HG03457 (cell line): ENCODE measurements at regions not wholly inside any gene's neighbourhood (a gene's known extent, or its start where the extent isn't known, plus 50 kb on each side); places are given as distances from the start of the nearest gene placed in this dataset.
"Not testable (repeated sequence)": the region's sequence is repeated elsewhere in the genome, so short reads cannot be mapped to it uniquely, and the experiment has no call there.

Source experiments
- ATAC-seq: cut with Tn5 transposase; IDR thresholded peaks from one replicate; pipeline ENCODE4 v1.9.1; 2021; ENCODE audit warnings: moderate number of reproducible peaks; ENCODE audit not compliant: unreplicated experiment

DNA sequence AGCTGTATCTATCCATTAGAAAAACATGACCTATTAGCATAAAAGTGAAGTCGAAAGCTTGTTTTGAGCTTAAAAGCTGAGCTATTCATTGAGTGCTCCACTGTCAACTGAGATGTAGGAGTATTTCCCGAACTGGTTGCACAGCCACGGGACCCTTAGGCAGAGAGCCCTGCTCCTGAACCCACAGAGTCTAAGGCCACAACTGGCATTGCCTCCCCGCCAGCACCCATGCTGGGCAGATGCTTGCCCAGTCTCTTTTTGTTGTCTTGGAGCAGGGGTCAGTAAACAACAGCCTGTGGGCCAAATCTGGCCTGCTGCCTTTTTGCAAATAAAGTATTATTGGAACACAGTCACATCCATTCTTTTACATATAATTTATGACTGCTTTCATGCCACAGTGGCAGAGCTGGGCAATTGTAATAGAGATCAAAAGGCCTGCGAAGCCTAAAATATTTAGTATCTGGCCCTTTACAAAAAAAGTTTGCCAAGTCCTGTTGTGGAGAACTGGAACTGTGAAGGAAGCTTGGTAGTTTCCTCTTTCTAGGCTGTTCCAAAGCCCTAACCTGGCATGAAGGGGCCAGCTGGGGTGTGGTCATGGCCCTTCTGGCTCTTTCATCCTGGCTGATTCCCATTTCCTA lies 58.4 kb upstream of the WAPL start:
- no peak for ATAC-seq

DNA sequence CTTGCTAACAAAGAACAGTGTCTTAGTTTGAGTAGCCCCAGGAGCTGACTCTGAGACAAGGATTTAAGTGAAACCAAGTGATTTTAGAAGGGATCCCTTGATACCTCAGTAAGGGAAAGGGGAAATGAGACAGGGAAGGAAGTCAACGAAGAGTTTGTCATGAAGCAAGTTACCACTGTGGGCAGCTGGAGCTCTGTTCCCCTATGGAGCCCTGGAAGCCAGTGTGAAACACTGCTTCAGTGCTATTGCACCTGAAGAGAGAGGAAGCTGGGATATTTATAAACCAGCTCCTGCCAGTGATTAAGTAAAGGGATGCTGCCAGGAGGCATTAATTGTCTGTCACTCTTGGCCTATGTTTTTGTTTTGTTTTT lies 58.9 kb upstream of the WAPL start:
- no peak for ATAC-seq

GRCh38 chr10:86583983-86584382 lies 62.4 kb upstream of the WAPL start:
- ATAC-seq: no peak

DNA sequence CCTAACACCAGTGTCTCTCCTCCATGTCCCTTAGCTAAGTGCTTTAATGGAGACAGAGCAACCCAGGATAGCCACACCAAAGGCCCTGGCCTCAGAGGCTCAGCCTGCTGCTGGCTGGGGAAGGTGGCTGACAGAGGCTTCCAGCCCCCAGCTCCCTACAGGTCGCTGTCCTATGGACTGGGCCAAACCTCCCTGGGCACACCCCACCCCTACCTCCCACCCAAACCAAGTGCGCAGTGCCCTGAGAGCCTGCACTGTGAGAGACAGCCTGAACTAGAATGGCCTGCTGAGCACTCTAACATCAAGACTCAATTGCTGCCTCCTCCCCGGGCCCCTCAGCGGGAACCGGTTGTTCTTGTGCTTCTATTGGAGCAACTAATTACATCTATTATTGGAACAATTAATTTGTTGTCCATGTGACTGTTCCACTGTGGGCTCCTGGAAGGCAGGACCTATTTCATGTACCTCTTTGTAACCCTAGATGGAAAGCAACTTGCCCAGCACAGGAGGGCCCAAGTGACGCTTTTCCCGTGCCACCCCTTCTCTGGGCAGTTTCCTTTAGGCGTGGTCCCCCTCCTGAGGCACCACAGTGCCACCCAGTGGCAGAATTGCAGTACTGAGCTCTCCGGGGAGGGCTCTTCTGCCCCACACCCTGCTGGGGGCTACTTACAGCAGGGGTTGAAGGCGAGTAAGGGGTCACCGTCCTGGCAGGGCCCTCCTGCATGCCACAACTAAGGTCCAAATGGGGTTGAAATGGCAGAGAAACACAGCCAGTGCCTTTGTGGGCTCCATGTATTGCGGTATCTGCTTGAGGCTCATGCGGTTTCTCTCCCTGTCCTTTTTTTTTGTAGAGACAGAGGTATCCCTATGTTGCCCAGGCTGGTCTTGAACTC lies 63.7 kb upstream of the WAPL start:
- ATAC-seq: peak; percentile 89

GRCh38 chr10:86586516-86586915 lies 64.9 kb upstream of the WAPL start:
- ATAC-seq: no peak

GRCh38 chr10:86588781-86589180 lies 65.6 kb upstream of the OPN4 start:
- not testable (repeated sequence) for ATAC-seq

GRCh38 chr10:86591436-86591835 lies 62.9 kb upstream of the OPN4 start:
- ATAC-seq: no peak

GRCh38 chr10:86592413-86592812 lies 61.9 kb upstream of the OPN4 start:
- no peak for ATAC-seq

DNA sequence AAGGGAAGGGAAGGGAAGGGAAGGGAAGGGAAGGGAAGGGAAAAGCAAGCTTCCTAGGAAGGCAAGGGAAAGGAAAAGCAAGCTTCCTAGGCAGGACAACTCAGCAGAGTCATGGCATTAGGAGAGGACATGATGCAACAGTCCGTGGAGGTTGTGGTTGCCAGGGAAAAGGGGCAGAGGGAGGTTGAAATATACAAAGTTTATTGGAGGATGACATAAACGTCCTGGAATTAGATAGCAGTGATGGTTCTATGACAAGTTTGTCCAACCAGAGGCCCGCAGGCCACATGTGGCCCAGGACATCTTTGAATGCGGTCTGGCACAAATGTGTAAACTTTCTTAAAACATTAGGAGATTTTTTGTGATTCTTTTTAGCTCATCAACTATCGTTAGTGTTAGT lies 59.8 kb upstream of the OPN4 start:
- ATAC-seq: no peak

DNA sequence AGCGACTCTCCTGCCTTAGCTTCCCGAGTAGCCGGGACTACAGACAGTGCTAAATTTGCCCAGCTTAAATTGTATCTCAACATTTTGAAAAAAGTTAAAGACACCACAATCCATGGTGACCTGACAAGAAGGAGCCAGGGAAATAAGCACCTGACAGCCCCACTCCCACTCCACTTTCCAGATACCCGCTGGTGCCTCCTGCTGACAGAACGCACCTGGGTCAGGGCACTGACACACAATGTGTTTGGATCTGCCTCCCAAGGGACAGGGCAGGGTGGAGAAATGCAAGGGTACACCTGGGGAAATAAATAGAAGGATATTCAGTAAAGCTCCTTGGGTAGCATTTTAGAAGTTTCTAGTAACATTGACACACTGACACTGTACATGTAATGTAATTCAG lies 58.9 kb upstream of the OPN4 start:
- no peak for ATAC-seq

DNA sequence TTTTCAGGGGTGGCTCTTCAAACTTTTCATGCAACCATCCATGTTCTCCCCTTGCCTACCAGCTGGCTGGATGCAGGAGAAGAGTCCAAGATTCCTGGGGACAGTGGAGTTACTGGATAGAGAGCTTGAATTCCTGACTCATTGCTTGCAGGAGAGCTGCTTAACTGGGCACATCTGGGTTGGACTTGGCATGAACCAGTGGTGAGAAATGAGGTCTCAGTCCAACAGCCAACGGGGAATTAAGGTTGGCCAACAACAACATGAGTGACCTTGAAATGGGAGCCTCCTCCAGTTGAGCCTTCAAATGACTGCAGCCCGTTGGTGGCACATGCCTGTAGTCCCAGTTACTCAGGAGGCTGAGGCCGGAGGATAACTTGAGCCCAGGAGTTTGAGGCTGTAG lies 58.1 kb upstream of the OPN4 start:
- ATAC-seq: no peak

DNA sequence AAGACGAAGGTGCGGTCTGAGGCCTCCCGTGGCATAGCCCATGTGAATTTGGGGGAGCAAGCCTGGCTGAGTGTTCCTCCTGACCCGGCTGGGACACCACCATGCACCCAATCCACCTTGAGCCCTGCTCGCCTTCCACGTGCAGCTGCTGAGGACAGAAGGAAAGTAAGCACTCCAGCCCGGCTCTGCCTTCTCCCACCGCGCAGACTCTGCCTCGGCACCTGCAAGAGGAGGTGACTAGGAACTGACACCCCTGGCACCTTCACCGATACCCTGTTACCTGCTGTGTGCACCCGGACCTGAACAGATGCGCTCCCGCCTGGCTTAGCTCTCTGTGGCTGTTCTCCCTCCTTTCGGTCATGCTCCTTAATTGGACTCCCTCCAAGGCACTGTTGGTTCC lies 57.0 kb upstream of the OPN4 start:
- no peak for ATAC-seq

- ATAC-seq: no peak
Measured at GRCh38 chr10:86598151-86598550, 56.2 kb upstream of the OPN4 start.

GRCh38 chr10:86599041-86599440 lies 55.3 kb upstream of the OPN4 start:
- no peak for ATAC-seq

GRCh38 chr10:86599729-86600128 lies 54.6 kb upstream of the OPN4 start:
- ATAC-seq: no peak

DNA sequence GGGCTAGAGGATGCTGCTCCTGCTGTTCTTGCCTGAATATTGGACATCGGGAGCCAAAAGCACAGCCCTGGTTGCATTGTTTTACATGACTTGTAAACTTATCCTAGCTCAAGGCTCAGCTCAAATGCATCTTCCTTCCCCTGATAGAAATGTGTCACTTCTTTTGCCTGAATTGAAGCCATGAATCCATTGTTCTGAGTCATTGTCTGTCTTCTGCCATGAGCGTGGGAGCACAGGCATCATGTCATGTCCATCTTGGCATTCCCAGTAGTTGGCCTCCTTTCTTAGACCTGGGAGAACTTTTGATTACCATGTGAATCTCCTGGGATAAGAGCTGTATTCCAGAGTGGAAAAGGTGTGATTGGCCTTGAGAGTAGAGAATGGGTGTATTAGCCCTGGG lies 54.1 kb upstream of the OPN4 start:
- ATAC-seq: no peak

- ATAC-seq: no peak
Measured at GRCh38 chr10:86601956-86602602, 52.3 kb upstream of the OPN4 start.

DNA sequence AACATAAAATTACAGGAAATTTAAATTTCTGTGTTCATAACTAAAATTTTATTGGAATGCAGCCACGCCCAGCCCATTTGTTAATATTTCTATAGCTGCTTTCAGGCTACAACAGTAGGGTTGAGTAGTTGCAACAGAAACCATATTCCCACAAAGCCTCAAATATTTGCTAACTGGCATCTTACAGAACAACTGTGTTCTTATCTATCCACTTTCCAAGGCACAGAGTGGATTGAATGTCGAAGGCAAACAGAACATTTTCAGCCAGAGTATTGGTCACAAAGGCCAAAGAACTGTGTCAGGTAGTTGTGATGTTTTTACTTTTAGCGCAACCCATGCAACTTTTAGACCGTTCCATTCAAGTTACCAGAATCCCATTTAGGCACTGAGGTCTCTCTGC lies 51.1 kb upstream of the OPN4 start:
- no peak for ATAC-seq
